NCI-H1694 treated with DMSO at 0.1 percent for 48 hours (cell line): ENCODE measurements at regions not wholly inside any gene's neighbourhood (a gene's known extent, or its start where the extent isn't known, plus 50 kb on each side); places are given as distances from the start of the nearest gene placed in this dataset.
A peak's percentile ranks its signal among the peaks of the same experiment; 100 is the strongest.
"Not testable (repeated sequence)": the region's sequence is repeated elsewhere in the genome, so short reads cannot be mapped to it uniquely, and the experiment has no call there.

Experiments used
- DNase-seq: peaks from one replicate; lab custom pipeline; 2025; lab: John Stamatoyannopoulos, UW

DNA sequence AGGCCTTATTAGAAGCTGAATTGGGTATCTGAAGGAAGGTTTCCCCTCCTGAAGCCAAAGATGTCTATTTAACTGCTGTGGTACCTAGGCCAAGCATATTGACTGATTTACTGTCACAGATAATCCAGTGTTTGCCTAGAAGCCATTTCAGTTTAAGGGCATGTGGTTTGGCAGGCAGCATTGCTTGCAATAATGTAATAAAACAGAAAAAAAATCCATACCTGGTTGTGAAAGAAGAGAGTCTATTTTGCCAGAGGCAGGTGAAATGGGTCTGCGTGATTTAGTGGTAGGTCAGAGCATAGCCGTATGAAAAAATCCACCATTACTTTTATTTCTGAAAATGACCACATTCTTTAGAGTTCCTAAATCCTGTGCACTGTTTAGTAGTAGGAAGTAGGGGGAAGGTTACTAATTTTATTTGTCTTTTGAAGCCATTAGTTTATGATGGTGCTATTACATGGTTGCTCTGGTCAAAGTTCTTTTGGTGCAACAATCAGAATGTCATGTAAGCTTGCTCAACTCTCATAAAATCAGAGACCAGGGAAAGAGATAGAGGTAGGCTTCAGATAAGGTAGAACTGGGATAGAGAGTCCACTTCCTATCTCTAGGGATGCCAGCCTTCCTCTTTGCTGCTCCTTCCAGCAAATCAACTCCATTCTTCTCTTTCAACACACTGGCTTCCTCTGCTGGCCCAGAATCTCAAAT, 343.4 kb downstream of the GPD2 start:
- no peak for DNase-seq

DNA sequence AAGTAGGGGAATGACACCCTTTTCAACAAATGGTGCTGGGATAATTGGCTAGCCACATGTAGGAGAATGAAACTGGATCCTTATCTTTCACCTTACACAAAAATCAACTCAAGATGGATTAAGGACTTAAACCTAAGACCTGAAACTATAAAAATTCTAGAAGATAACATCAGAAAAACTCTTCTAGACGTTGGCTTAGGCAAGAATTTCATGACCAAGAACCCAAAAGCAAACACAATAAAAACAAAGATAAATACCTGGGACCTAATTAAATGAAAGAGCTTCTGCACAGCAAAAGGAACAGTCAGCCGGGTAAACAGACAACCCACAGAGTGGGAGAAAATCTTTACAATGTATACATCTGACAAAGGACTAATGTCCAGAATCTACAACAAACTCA, 345.5 kb downstream of the GPD2 start:
- DNase-seq = not testable (repeated sequence)

DNA sequence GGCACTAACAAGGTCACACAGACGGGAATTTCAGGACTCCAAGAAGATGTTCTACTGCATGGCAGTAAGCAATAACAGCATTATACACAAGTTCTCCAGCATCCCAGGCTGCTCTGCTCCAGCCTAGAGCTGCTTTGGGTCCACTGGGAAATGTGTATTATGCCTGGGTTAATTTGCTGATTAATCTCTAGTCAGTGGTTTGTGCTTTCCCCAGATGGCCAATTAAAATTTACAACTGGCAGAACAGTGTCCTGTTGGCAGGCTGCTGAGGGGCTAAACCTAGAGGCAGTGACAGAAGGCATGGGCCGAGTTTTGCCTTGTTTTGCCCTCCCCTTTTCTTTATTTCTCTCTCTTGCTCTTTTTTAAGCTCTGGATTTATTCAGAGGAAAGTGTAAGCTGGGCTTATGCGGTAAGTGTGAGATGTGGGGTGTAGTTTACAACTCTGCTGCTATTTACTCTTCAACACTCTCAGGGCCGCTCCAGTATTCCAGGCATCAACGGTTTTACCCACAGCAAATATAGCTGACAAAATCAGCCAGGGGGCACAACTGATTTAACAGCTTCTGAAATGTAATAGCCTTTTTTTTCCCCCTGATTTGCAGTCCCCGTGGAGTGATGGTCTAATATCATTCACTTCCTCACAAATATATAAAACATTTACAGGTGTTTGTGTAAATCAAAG, 348.0 kb downstream of the GPD2 start:
- DNase-seq = peak; percentile 99

DNA sequence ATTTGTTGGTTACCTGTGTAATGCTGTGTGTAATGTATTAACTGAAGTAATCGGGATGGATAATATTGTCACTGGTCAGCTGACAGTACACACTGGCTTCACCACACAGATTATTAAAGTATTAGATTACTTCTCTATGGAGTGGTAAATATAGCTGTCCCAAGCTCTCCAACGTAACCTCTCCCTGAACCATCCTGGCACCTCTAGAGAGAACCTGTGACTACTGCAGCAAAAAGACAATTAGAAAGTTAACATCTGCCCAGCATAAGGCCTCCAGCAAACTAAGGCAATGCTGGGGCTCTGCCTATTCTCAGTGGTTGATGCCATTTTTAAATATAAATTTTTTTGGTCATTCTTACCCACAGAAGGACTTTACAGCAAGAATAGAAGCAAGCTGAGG, 351.3 kb downstream of the GPD2 start:
- no peak for DNase-seq

DNA sequence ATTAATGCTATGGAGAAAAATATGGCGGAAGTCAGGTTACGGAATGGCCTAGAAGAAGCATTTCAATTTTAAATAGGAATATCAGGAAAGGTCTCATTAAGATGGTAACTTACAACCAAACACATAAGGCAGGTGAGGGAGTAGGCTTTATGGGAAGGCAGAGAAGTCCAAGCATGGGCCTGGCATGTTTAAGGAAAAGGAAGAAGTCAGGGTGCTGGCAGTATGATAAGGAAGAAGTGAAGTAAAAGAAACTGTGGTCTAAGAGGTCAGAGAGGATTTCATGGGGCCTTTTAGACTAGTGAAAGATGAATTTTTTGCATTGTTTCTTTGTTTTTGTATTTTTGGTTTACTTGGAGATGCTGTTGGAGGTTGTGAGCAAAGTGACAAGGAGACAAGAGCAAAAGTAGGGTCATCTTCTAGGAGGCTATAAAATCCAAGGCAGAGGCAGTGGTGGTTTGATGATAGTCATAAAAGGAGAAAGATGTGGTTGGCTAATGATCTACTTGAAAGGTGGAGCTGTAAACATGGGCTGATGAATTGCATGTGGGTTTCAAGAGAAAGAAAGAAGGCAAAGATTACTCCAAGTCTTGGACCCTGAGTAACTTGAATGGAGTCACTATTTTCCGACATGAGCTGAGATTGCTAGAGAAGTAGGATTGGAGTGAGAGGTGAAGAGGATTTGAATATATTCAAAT, 354.3 kb downstream of the GPD2 start:
- DNase-seq = no peak

DNA sequence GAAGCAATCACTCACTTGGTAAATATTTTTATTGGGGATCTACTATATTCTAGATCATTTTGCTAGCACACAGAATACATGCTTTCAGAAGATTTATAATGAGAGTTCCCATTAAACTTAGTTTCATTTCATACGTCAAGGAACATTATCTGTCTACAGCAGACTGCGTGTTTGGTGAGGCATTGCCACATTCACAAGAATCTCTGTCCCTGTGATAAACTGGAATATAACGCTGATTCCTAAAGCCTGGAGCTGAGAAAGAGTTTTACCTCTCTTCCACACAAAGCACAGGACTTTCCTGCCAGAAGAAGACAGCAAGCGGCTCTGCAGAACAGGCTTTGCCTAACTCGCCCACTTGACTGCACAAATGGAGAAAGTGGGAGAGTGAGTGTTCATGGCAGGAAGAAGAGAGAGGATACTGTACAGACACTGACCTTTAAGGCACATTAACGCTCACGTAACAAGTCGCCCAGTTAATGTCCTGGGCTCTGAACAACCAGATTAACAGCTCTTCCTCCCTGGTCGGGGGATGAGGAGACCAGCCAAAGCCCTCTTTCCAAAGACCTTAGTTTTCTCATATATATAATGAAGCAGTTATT, 356.2 kb downstream of the GPD2 start:
- no peak for DNase-seq

DNA sequence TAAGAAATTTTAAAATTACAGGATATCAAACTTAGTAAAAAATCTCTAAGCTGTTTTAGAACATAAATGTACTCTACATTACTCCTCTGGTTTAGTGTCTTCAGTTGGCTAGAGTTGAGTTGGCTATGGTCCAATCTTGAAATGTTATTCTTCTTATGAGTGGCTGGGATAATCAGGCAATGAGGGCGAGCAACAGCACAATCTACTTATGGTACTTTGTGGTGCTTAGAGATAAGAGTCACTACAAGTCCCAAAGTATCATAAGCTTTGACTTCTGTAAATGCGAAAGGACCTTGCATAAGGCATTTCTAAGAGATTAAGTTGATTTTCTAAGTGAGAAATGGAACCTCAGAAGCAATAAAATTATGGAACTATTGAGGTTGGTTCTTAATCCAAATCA, 361.7 kb downstream of the GPD2 start:
- no peak for DNase-seq

DNA sequence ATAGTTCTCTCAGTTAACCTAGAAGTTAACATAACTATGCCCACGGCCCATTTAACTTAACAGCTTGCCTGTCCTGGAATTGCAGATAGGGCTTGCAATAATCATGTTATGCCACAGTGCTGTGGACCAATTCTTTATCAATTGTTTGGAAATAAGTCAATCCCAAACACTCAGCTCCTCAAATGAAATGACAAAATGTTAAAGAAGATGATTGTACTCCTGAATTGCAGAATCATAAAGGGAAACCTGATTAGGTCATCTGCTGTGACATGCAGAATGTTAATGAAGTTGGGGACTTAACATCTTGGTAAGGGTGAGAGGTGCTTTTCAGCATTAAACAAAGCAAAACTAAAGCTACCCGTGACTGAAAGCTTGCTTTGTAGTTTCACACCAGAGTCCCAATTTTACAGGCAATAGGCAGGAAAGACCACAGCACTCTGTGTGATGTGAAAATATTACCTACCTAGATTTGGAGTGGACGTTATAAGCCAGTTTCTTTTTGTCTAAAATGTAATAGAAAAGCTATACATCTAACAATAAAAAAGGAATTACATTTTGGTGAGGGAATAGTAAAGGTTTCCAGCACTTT, 364.0 kb downstream of the GPD2 start:
- DNase-seq = peak; percentile 76

DNA sequence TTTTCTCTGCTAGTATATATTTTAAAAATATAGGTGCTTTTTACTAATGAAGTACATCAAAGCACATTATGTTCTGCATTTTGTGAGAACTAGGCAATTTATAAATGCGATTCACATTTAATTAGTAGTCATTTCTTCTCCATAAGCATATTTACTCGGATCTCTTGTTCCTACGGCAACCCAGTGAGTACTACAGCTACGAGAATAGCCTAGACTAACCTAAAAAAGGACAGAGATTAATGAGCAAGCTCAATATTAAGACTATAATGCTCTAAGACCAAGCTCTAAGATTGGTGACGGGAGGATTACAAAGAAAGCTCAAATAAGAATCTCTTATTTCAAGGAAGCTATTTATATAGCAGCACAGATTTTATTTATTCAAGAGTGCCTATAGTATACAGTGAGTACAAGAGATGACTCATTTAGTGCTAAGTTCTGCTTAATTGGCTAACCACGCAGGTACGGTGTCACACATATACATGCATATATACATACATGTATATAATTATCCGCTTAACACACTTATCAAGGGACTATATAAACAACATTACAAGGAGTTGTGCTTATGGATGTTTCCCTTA, 364.7 kb downstream of the GPD2 start:
- DNase-seq = peak; percentile 75

DNA sequence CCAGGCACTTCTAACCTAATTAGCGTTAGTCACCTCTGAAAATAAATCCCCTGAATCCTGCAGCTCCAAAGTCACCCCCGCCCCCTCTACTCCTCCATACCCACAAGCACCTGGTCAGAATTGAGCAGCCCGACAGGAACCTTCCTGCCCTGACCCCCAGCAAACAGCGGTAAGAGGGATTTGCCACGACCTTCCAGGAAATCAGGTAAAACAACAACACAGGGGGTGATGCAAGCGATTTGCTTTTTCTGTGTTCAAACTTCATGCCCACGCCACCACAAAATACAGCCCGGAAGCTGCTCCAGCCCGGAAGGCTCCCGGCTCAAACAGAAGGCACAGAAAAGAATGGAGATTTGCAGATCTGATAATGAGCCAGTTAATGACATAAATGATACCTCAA, 367.1 kb downstream of the GPD2 start:
- DNase-seq = no peak

DNA sequence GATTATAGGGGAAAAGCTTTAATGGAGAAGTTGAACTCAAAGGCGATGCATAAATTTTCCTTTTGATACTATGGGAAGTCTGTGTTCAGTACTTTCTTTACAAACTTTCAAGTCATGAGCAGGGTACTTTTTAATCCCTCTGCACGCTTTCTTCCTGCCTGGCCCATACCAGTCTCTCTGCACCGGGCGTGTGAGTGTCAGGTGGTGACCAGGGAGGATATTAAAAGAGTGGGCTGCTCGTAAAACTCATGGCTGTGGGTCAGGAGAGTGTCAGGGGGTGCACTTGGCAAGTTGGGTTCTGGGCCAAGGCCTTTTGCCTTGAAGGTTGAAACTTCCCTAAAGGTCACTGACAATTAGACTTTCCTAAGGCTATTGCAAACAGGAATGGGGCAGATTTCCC, 367.8 kb downstream of the GPD2 start:
- DNase-seq = no peak

DNA sequence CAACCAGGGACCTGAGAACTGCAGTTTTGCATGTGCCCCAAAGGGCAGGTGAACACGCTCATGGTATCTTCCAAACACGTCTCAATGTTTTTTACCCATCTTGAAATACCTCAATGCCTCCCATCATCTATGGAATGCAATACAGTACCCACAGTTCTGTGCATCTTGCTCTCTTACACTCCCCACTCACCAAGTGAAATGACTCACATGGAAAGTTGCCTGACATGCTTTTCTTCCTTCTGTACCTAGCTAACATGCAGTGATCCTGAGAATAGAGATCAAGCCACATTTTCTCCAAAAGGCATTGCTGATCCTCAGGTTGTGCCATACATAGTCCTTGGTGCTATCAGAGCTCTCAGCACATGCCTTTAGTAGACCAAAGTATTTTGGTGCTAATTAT, 373.9 kb downstream of the GPD2 start:
- no peak for DNase-seq

DNA sequence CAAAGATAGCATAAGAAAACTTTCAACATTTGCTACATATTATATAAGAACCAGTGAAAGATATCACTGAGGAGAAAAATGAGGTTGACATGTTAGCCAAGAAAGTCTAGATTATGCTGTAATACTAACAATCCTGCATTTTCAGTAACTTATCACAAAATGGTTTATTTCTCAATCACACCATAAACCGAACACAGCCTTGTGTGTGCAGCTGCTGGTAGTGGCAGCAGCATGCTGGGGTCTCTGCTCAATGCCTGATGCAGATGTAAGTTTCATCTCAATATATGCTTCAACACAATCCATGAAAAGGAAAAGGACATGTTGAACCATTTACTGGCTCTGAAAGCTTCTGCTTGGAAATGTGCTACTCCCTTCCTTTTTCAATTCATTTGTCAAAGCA, 376.3 kb downstream of the GPD2 start:
- DNase-seq = no peak

DNA sequence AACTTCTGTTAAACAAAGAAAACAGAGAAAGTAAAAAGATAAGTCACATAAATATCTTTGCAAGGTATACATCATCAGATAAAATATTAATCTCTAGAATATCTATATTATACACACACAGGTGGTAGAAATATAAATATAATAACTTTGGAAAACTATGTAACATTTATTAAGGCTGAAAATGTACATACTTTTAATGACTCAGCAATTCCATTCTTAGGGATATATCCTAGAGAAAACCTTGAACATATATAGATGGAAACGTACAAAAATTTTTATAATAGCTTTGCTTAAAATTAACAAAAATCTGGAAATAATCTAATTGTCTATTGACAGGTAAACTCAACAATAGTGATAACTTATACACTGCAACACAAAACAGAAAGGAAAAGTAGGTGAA, 381.3 kb downstream of the GPD2 start:
- DNase-seq = no peak

DNA sequence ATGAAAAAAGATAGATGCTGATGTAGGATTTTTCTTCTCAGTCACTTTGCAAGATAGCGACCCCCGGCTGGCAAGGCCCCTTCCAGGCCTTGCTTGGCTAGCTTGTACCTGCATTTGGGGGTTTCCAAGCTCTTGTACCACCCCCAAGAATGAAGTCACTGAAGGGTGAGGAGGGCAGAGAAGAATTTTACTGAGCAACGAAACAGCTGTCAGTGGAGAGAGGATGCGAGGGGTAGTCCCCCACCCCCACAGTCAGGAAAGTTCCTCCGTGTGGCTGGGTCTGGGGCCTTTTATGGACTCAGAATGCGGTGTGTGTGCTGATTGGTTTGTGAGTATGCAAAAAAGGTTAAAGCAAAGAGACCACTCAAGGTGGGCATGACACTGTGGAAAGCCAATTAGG, 382.0 kb downstream of the GPD2 start:
- no peak for DNase-seq

DNA sequence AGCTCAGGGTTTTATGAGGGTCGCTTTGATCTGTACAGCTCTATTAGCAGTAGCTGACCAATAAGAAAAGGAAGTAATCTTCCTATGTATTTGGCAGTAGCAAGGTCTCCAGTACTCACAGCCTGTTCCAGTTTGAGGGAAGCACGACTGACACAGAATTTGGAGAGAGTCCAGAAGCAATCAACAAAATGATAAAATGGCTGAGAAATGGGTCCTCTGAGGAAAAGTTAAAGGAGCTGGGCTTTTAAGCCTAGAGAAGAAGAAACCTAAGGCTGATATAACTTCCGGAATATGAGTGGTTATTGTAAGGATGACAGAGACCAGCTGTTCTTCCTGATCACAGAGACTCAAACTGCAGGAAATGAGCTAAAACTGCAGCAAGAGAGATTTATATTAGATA, 382.8 kb downstream of the GPD2 start:
- no peak for DNase-seq

DNA sequence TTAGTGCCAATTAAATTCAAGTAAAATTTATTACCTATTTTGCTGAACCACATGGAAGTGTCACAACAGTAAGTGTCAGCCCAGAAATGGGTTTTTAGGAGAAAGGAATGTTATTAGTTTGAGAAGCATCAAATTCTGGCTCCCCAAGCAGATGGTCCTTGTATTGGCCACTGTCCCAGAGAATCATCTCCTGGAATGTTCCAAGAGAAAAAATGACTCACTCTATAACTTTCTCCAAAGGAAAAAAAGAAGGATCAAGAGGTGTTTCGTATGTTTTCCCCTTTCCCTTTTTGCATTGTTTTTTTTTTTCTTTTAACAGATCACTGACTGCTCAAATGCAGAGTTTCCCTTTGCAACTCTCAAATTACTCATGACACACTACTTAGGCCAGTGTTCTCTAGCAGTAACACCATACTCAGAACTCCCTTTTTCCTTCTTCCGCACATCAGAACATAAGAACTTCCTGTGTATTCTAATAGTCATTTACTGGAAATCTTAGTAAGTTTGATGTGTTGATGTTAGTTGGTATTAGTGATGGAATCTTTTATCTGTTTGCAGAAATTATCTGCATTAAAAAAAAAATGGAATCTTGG, 390.3 kb downstream of the GPD2 start:
- DNase-seq = no peak

DNA sequence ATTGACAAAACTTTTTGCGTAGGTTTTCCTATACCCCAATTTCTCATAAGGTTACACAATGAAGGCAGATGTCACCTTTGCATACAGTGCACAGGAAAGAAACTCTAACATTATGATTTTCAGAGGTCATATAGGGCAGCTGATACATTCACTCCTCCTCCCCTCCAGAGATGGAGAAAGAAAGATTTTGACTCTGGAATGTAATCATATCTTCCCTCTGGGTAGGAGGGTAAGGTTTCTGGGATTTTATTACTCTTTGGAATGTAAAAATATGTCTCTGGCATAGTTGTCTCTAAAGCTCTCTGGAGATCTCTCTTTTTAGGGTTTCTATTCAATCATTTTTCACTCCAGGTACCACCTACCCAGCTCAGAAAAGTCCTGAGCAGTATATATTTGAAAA, 398.3 kb downstream of the GPD2 start:
- DNase-seq = no peak

DNA sequence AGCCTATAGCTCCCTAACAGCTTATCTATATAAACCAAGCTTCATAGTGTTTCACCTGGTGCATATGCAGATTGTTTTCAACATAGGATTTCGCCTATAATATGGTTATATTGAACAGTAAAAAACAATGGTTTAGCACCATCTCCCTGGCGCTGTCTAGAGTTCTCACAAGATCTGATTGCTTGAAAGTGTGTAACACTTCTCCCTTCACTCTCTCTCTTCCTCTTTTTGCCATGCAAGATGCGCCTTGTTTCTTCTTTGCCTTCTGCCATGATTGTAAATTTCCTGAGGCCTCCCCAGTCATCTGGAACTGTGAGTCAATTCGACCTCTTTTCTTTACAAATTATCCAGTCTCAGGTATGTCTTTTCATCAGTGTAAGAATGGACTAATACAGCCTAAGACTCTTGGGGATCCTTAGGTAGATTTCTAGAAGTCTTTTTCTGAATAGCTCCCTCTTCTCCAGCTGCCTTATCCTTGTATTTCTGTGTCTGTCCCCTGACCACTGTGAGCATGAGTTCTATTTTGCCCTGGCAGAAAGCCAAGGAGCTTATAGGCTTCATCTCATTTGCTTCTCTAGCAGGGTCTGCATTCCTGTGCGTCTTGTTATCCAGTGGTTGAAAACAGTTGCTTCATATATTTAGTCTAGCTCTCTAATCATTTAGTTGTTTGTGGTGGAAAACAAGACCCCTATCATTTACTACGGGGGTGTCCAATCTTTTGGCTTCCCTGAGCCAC, 401.6 kb downstream of the GPD2 start:
- DNase-seq = no peak

DNA sequence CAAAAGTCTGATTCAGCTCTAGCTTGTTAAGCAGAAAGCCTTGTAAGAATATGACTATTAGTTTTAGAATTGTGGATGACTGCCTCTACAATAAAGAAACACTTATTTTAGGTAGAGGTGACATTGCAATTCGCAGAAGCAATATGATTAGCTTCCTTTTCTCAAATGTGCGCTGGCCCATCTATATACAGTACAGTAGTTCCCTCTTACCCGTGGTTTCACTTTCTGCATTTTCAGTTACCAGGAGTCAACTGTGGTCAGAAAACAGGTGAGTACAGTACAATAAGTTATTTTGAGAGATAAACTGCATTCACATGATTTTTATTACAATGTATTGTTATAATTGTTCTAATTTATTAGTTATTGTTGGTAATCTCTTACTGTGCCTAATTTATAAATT, 405.1 kb downstream of the GPD2 start:
- no peak for DNase-seq
